ENCODE measurements at regions not wholly inside any gene's neighbourhood (a gene's known extent, or its start where the extent isn't known, plus 50 kb on each side); places are given as distances from the start of the nearest gene placed in this dataset.
"Not testable (repeated sequence)": the region's sequence is repeated elsewhere in the genome, so short reads cannot be mapped to it uniquely, and the experiment has no call there.

DNA sequence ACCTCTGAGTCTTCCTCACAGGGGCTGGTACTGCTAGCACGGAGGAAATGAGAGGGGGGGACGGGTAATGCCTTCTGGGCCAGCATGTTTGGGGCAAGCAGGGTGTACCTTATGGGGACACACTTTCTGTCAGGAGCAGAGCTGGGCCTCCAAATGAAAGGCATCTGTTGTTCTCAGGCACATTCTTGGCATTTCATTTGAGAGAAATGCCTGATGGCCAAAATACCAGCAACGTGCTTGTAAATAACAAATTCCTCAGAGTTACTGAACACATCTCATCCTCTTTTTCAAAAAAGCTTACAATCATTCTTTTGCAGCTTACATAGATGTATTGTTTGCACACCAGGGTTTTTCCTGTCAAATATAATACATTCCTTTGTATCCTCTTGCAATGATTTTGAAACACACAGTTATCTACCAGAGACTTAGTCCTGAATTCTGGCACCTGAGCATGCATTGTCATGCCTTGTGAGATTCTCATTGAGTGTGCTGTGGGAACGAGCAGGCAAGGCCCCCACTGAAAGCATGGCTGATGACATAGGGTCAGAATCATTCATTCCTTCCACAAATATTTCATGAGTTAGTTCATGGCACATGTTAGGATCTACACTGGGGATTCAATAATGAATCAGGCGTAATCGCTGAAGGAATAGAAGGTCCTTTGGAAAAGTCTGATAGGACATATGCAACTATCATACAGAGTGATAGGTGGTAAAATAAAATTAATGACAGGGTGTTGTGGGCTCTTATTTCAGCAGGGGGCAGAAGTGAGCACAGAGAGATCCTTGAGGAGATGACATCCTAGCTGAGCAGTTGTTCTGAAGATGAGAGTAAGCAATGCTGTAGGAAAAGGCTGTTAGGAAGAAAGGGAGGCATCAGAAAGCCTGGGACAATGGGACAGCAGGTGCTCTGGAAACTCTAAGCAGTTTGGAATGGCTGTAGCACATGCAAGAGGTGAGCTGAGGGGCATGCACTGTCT, 260.9 kb upstream of the TUT7 start:
- DNase-seq (ENCODE audit: low spot score), result peak; percentile 71

DNA sequence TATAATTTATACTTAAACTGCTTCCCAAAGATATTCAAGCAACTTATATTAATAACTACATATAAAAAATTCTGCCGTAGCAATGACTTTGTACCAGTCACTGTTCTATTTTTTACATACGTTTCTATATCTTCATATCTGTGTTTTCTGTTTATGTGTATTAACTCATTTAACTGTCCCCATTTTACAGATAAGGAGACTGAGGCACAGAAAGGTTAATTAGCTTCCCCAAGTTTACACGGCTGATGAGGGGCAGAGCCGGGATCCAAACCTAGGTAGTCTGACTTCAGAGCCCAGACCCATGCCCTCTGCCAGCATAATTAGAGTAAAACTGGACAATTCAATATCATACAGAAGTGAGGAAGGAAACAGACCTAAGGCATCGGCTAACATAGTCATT, 259.7 kb upstream of the TUT7 start:
- DNase-seq (ENCODE audit: low spot score), result no peak

DNA sequence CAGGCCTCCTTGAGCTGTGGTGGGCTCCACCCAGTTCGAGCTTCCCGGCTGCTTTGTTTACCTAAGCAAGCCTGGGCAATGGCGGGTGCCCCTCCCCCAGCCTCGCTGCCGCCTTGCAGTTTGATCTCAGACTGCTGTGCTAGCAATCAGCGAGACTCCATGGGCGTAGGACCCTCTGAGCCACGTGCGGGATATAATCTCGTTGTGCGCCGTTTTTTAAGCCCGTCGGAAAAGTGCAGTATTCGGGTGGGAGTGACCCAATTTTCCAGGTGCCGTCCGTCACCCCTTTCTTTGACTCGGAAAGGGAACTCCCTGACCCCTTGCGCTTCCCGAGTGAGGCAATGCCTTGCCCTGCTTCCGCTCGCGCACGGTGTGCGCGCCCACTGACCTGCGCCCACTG, 257.3 kb upstream of the TUT7 start:
- DNase-seq (ENCODE audit: low spot score), result not testable (repeated sequence)

GRCh38 chr9:86605303-86605702, 251.1 kb upstream of the TUT7 start:
- DNase-seq (ENCODE audit: low spot score), result no peak

- DNase-seq (ENCODE audit: low spot score), result peak; percentile 85
Observed at GRCh38 chr9:86604741-86605140, 250.5 kb upstream of the TUT7 start.

GRCh38 chr9:86602715-86603114, 248.5 kb upstream of the TUT7 start:
- peak; percentile 24 for DNase-seq (ENCODE audit: low spot score)

GRCh38 chr9:86601697-86602096, 247.5 kb upstream of the TUT7 start:
- no peak for DNase-seq (ENCODE audit: low spot score)

DNA sequence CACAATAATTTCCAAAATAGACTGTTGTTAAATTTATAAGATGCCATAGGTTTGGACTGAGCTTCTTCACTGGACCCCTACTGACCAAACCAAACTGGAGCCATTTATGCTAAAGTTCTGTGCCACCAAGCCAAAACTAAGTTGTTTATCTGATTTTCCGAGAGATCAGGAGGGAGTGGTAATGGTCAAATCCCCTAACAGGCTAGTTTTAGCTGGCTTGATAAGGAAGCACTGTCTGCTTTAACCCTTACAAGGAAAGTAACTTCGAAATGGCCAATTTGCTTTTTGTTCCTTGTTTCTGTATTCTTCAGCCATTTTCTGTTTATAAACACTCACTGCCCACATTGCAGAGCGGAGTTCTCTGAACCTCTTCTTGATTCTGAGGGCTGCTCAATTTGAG, 246.8 kb upstream of the TUT7 start:
- no peak for DNase-seq (ENCODE audit: low spot score)

- DNase-seq (ENCODE audit: low spot score), result peak; percentile 23
Observed at GRCh38 chr9:86600291-86600690, 246.1 kb upstream of the TUT7 start.

DNA sequence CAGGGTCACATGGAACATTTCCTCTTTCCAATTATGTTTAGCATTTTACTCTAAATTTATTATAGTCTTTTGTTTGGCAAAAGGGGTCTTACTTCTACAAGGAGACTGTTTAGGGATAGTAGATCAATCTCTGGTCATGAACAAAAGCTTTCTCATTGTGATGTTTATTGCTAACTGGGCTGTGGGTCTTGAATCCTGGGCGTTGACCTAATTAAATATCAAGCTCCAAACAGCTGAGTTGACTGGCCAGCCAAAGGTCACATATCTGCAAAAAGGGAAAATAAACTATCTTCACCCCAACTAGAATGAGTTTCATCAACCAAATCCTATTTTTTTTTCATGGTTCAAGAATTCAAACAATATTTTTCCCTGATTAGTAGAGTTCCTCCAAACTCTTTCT, 245.4 kb upstream of the TUT7 start:
- no peak for DNase-seq (ENCODE audit: low spot score)

DNA sequence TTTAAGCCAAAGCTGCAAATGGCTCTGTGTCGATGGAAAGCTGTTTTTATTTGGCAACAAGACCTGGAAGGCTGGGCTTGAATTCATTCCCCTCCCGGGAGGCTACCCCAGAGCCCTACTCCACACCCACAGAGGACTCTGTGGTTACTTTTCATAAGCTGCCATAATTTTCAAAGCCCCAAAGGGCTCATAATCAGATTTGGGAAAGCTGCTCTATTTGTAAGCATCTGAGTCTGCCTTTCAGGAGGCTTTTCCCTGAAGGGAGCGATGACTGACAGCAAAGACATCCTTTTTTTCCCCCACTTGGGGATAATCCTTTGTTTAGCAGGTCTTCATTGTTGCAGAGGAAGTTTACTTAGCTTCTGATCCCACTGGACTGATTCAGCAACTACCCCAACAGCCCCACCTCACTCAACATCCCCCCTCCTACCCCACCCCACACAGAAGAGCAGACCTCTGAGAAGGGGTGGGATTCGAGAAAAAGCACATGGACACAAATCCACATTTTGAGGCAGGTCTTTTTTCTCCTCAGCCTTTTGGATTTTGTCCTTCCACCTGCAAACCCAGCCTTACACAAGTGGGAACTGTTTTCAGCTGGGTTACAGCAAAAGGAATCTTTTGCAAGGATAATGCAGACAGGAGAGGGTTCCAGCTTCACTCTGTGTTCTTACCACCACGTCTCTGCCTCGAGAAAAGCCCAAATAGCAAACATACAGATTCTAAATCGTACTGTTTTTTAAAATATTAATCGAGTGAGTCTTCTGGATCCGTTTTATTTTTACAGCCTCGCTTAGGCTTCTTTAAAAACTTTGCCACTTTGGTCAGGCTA, 244.4 kb upstream of the TUT7 start:
- DNase-seq (ENCODE audit: low spot score), result peak; percentile 23

- no peak for DNase-seq (ENCODE audit: low spot score)
Observed at GRCh38 chr9:86594724-86595123, 240.5 kb upstream of the TUT7 start.

GRCh38 chr9:86591472-86591871, 237.3 kb upstream of the TUT7 start:
- DNase-seq (ENCODE audit: low spot score), result no peak

DNA sequence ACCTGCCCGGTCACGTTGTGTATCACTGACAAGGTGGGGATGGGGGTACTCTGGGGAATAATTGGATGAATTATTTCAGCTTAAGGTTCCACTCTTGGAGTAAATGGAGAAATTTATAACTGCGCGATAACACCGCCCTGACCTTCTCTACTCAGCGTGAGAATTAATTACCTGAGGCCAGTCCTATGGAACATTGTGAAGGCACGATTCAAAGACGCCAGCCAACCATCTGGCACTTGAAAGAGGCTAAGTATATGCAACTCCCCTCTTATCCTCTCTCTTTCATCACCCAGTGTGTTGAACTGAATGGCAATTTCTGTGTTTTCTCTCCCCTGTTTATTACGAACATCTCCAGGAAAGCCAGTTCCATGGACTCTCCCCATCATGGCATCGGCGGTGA, 235.5 kb upstream of the TUT7 start:
- DNase-seq (ENCODE audit: low spot score), result no peak

GRCh38 chr9:86589273-86589672, 235.1 kb upstream of the TUT7 start:
- no peak for DNase-seq (ENCODE audit: low spot score)

- no peak for DNase-seq (ENCODE audit: low spot score)
Observed at GRCh38 chr9:86586144-86586494, 231.9 kb upstream of the TUT7 start.

- DNase-seq (ENCODE audit: low spot score), result no peak
Observed at GRCh38 chr9:86585422-86586143, 231.4 kb upstream of the TUT7 start.

GRCh38 chr9:86580688-86581087, 226.5 kb upstream of the TUT7 start:
- no peak for DNase-seq (ENCODE audit: low spot score)

GRCh38 chr9:86578722-86579121, 224.5 kb upstream of the TUT7 start:
- no peak for DNase-seq (ENCODE audit: low spot score)

GRCh38 chr9:86577420-86578333, 223.5 kb upstream of the TUT7 start:
- DNase-seq (ENCODE audit: low spot score), result no peak

- no peak for DNase-seq (ENCODE audit: low spot score)
Observed at GRCh38 chr9:86575825-86576525, 221.8 kb upstream of the TUT7 start.

Data from AG08395 (cell line).